ENCODE measurements at regions not wholly inside any gene's neighbourhood (a gene's known extent, or its start where the extent isn't known, plus 50 kb on each side); places are given as distances from the start of the nearest gene placed in this dataset.

DNA sequence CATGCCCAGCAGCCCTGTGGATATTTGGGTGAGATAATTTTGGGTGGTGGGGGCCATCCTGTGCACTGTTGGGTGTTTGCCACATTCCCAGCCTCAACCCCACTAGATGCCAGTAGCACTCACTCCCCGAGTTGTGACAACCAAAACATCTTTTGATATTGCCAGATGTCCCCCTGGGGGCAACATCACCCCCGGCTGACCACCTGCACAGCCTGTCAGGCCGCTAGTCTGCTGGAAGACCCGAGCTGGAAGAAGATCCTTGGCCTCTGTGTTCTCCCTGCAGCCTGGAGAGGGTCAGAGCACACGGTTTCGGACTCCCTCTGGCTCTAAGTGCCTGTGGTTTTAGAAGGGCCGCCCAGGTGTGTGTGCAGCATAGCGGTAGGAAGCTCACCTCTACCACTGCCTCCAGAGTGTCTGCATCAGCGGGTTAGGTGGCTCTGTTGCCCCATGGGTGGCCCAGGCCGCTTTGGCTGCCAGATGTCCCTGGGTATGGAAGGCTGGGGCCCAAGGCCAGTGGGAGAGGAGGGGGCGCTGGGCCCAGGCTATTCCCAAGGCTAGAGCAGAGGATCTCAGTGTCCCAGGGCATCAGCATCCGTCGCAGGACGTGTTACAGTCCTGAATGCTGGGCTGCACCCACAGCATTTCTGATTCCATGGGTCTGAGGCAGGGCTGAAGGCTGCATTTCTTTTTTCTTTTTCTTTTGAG lies 195.8 kb upstream of the GSE1 start:
- ATAC-seq (ENCODE audit: low read depth) (no peak), DNase-seq (no peak)
- Histone ChIP-seq H3K79me1 (ENCODE audit: low read depth in 1 of 2, low read length in 2 of 2) (peaks cover 0 to 24% of the 10 kb centered on the region in 2 experiments; a peak in 3 of 4 replicates), H3K4ac (ENCODE audit: low read depth, low read length) (no peak overlapping the region), H3K27me3 (ENCODE audit: control insufficient read depth, insufficient read depth, low read length) (no peaks in the 10 kb centered on the region), H3K56ac (ENCODE audit: extremely low read depth, insufficient read depth, low read length) (no peak overlapping the region), H2BK20ac (ENCODE audit: low read depth, low read length) (no peak overlapping the region), H4K8ac (ENCODE audit: low read depth in 2 of 2, low read length in 2 of 2) (no peak overlapping the region), H3K14ac (replicated peaks; ENCODE audit: low read depth, low read length) (no peak overlapping the region), H3K9ac (ENCODE audit: low read depth, low read length) (no peak overlapping the region), H3K4me3 (ENCODE audit: insufficient read depth, low read depth, low read length) (no peak overlapping the region), H2BK120ac (ENCODE audit: low read depth, low read length) (no peak overlapping the region), H3K27ac (ENCODE audit: insufficient read depth, low read length) (no peak overlapping the region), H3K9me3 (ENCODE audit: control insufficient read depth, insufficient read depth, low read length) (no peaks in the 10 kb centered on the region), H3K9me1 (ENCODE audit: insufficient read depth, low read length) (no peaks in the 10 kb centered on the region), H3K4me2 (ENCODE audit: low read depth, low read length) (no peak overlapping the region), H2BK15ac (ENCODE audit: low read depth, low read length) (no peak overlapping the region), H3K23ac (ENCODE audit: low read depth, low read length) (no peak overlapping the region), H3K18ac (ENCODE audit: low read depth, low read length) (no peak overlapping the region), H4K5ac (ENCODE audit: low read depth, low read length) (no peak overlapping the region), H2BK5ac (ENCODE audit: low read depth, low read length, poor library complexity, severe bottlenecking) (no peak overlapping the region), H3K36me3 (ENCODE audit: control insufficient read depth, insufficient read depth, low read length) (0 out of 2 replicates have a peak, but pooled peaks cover 1% of the 10 kb centered on the region), H2AK5ac (ENCODE audit: low read depth, low read length) (no peak overlapping the region), H3K4me1 (ENCODE audit: control insufficient read depth, insufficient read depth, low read length) (no peaks in the 10 kb centered on the region; the same call in 1 of the 2 replicates), H4K91ac (ENCODE audit: insufficient read depth, low read depth, low read length) (no peak overlapping the region), H2AK9ac (replicated peaks; ENCODE audit: low read depth, low read length, poor library complexity) (no peak overlapping the region), H4K20me1 (ENCODE audit: insufficient read depth, low read length) (peaks cover 44% of the 10 kb centered on the region), H2AFZ (replicated peaks; ENCODE audit: low read length, poor library complexity) (no peak overlapping the region)
- intact Hi-C loops (cut with micrococcal nuclease) (no loop called here), in situ Hi-C loops (cut with MboI; ENCODE audit: low sequenced_read_pairs) (no loop called here), dilution Hi-C loops (cut with HindIII; ENCODE audit: low sequenced_read_pairs, unreplicated experiment) (no loop called here)
- 90% methylated on average over 6 of the region's 14 CpGs; no CpG with 5 or more reads in 1 of the 2 experiments for WGBS, 2 experiments (ENCODE audit: extremely low coverage in 2 of 2, insufficient read length in 1 of 2)
- POLR2A ChIA-PET (ENCODE audit: unreplicated experiment) = no interaction called here
- BruUV-seq (replicated peaks) = no TSS peak
- CTCF ChIA-PET = no interaction called here
- no peak for TF ChIP-seq BHLHE40 (IDR thresholded peaks at IDR 0.05; ENCODE audit: low read depth, low read length)

Data from IMR-90 (cell line).